C4-2B (cell line): ENCODE measurements at regions not wholly inside any gene's neighbourhood (a gene's known extent, or its start where the extent isn't known, plus 50 kb on each side); places are given as distances from the start of the nearest gene placed in this dataset.

Experiments used
- H3K27ac ChIP-seq: fragments of 450-650 bp; 2 replicates; pipeline ENCODE4 v1.5.1; 2017
- CTCF ChIP-seq: fragments of 450-650 bp; conservative IDR thresholded peaks from 2 replicates; pipeline ENCODE4 v1.5.1; 2017; ENCODE audit warnings: mild to moderate bottlenecking
- ZFX ChIP-seq: fragments of 450-650 bp; IDR thresholded peaks from 2 replicates; pipeline ENCODE4 v1.6.1; 2017

- no peak overlapping the region for H3K27ac ChIP-seq
- TF ChIP-seq CTCF (no peak), ZFX (no peak)
Measured at GRCh38 chr1:189432753-189433152, 1044.9 kb downstream of the BRINP3 start.

- no peak for TF ChIP-seq ZFX
- no peak for TF ChIP-seq CTCF
- H3K27ac ChIP-seq: no peak overlapping the region
Measured at GRCh38 chr1:189434461-189434860, 1043.2 kb downstream of the BRINP3 start.

- TF ChIP-seq ZFX: no peak
- no peak for TF ChIP-seq CTCF
Measured at GRCh38 chr1:189435398-189435797, 1042.3 kb downstream of the BRINP3 start.

GRCh38 chr1:189438808-189439207, 1038.9 kb downstream of the BRINP3 start:
- TF ChIP-seq ZFX: no peak
- TF ChIP-seq CTCF: no peak
- no peak overlapping the region for H3K27ac ChIP-seq

More at GRCh38 chr1:189435398-189435797, 1042.3 kb downstream of the BRINP3 start:
- no peak overlapping the region for H3K27ac ChIP-seq

- H3K27ac ChIP-seq: no peak overlapping the region
- TF ChIP-seq CTCF (no peak), ZFX (no peak)
Measured at GRCh38 chr1:189463166-189463565, 1014.5 kb downstream of the BRINP3 start.

GRCh38 chr1:189496768-189497167, 980.9 kb downstream of the BRINP3 start:
- TF ChIP-seq CTCF: no peak
- TF ChIP-seq ZFX: no peak
- H3K27ac ChIP-seq: no peak overlapping the region

- no peak for TF ChIP-seq ZFX
- no peak for TF ChIP-seq CTCF
- no peak overlapping the region for H3K27ac ChIP-seq
Measured at GRCh38 chr1:189499736-189500135, 977.9 kb downstream of the BRINP3 start.
